ENCODE measurements at regions not wholly inside any gene's neighbourhood (a gene's known extent, or its start where the extent isn't known, plus 50 kb on each side); places are given as distances from the start of the nearest gene placed in this dataset.
"Not testable (repeated sequence)": the region's sequence is repeated elsewhere in the genome, so short reads cannot be mapped to it uniquely, and the experiment has no call there.

DNA sequence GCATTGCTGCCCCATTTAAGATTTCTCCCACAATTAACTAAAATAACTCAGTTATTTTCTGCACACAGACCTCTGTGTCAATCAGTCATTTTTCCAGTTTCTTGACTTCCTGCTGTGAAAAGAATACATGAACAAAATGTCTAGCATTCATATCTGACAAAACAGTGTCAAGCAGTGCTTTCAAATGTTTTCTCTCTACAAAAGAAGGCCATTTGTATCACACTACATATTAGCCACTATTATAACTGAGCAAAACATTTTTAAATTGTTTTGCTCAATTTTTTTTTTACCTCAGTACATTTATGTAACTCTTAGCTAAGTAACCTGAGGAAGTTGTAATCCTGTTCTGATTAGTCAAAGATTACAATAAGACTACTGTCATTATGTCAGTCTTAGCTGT is 1498.5 kb upstream of the PRMT6 start:
- H3K27ac ChIP-seq = no peak overlapping the region
- TF ChIP-seq, protein P1, sequence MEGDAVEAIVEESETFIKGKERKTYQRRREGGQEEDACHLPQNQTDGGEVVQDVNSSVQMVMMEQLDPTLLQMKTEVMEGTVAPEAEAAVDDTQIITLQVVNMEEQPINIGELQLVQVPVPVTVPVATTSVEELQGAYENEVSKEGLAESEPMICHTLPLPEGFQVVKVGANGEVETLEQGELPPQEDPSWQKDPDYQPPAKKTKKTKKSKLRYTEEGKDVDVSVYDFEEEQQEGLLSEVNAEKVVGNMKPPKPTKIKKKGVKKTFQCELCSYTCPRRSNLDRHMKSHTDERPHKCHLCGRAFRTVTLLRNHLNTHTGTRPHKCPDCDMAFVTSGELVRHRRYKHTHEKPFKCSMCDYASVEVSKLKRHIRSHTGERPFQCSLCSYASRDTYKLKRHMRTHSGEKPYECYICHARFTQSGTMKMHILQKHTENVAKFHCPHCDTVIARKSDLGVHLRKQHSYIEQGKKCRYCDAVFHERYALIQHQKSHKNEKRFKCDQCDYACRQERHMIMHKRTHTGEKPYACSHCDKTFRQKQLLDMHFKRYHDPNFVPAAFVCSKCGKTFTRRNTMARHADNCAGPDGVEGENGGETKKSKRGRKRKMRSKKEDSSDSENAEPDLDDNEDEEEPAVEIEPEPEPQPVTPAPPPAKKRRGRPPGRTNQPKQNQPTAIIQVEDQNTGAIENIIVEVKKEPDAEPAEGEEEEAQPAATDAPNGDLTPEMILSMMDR (IDR thresholded peaks at IDR 0.05) = no peak
- DNase-seq (ENCODE audit: low spot score) = no peak
- no peak overlapping the region for H3K4me3 ChIP-seq

DNA sequence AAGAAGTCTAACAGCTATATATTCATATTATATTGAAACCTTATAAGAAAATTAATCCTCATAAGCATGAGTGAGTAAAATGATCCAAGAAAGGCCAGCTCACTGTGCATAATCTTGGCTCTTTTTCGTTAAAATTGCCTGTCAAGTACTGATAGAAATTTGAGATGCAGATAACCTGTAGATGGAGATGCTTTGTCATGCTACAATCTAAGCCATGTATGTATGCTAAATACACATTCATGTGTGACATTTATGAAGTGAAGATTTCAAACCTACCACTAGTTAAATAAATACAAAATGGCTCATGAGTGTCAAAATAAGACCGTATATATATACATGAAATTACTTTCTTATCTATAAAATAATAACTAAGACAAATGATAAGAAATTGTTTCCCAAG is 1491.5 kb upstream of the PRMT6 start:
- Histone ChIP-seq H3K27ac (no peak overlapping the region), H3K4me3 (no peak overlapping the region)
- TF ChIP-seq, protein P1 (IDR thresholded peaks at IDR 0.05) = no peak
- no peak for DNase-seq (ENCODE audit: low spot score)

DNA sequence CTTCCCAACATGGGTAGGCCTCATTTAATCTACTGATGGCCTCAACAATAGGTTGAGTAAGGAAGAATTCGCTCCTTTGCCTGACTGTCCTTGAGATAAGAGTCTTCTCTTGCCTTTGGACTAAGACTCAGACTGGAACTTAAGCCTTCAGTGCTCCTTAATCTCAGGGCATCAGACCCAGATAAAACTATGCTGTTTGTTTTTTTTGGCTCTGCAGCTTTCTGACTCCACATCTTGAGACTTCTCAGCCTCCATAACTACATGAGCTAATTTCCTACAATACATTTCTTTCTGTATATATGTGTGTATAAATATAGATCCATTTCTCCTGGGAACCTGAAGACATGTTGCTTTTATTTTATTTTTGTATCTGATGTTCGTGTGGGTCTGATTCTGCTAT is 1470.7 kb upstream of the PRMT6 start:
- no peak for DNase-seq (ENCODE audit: low spot score)
- no peak overlapping the region for H3K4me3 ChIP-seq
- TF ChIP-seq, protein P1 (IDR thresholded peaks at IDR 0.05) = no peak
- no peak overlapping the region for H3K27ac ChIP-seq

- Histone ChIP-seq H3K27ac (no peak overlapping the region), H3K4me3 (no peak overlapping the region)
- DNase-seq (ENCODE audit: low spot score) = no peak
- TF ChIP-seq, protein P1 (IDR thresholded peaks at IDR 0.05) = no peak
Observed at GRCh38 chr1:105591681-105592080, 1464.8 kb upstream of the PRMT6 start.

GRCh38 chr1:105608713-105609112 is 1447.8 kb upstream of the PRMT6 start:
- Histone ChIP-seq H3K27ac (no peak overlapping the region), H3K4me3 (no peak overlapping the region)
- TF ChIP-seq, protein P1 (IDR thresholded peaks at IDR 0.05) = no peak
- DNase-seq (ENCODE audit: low spot score) = no peak

GRCh38 chr1:105626276-105626987 is 1430.0 kb upstream of the PRMT6 start:
- Histone ChIP-seq H3K27ac (no peak overlapping the region), H3K4me3 (no peak overlapping the region)
- no peak for DNase-seq (ENCODE audit: low spot score)
- TF ChIP-seq, protein P1 (IDR thresholded peaks at IDR 0.05) = no peak

GRCh38 chr1:105631153-105631744 is 1425.2 kb upstream of the PRMT6 start:
- H3K4me3 ChIP-seq; H3K27ac ChIP-seq; DNase-seq (ENCODE audit: low spot score): not testable (repeated sequence)

Data from coronary artery (tissue), 2 donors.